CD4-positive, alpha-beta T cell treated with Interleukin-4 for 4 hours (primary cell): ENCODE measurements at regions not wholly inside any gene's neighbourhood (a gene's known extent, or its start where the extent isn't known, plus 50 kb on each side); places are given as distances from the start of the nearest gene placed in this dataset.

ENCODE experiments used
- DNase-seq: peaks from one replicate; pipeline ENCODE4 v3.0.0-alpha.2; 2020

DNA sequence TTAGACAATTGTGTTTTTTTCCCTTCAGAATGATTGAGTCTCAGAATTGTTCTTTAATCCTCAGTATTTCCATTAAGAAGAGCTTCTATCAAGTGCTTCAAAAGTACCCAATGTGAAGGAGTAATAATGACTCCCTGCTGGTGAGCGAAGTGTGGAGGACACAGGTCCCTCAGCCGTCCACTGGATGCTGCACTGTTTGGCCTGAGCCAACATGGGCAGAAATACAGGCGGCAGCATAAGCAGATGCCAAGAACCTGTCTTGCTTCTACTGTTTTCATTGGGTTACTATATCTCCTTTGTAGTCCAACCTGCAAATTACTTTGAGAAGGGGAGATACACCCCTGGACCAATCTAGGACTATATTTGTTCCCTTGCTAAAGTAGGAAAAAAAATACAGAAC, 55.3 kb upstream of the DPH5 start:
- no peak for DNase-seq

DNA sequence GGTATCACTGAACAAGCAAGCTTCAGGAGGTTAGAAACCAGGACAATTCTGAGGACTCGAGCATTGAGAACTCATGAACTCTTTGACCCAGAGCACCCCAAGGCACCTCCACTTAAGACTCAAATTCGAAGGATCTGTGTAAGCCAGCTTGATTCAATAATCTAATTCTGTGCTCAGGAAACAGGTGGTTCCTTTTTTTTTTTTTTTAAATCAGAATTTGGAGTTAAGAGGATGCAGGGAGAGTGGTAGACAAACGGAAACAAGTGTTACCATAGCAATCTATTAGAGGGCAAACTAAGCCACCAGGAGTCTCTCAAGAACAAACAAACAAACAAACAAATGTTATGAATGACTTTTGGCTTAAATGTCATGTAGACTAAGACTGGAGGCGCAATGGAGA, 53.8 kb upstream of the DPH5 start:
- no peak for DNase-seq

DNA sequence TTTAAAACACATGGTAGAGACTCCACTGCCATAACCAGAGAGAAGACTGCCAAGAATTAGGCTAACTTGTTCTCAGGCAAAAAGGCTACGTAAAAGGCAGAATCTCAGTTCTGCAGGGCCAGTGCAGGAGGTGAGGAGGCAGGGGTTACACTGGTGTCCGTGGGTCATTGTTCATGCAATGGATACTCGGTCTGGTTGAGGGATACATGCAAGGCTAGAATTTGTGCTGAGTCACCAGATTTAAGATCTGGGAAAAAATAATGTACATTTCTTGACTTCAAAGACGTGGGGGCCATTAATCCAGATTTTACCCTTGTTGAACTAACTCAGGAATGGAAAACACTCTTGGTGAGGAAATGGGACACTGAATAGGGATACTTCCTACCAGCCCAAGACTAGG, 52.3 kb upstream of the DPH5 start:
- DNase-seq: no peak

DNA sequence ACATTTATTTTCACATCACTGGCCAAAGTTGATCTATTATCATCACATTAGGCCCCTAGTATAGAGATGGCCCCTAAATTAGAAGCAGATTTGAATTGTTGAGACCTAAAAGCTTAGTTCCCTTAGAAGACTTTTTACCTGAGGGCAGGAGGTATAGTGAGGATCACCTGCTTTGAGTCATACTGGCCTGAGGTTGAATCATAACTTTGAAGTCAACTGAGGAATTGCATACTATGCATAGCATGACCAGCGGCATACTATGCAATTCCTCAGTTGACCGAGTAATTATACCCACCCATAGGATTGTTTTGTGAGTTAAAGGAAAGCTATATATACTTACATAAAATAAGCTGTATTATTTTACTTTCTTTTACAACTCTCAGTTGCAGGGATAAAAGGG, 50.3 kb upstream of the DPH5 start:
- no peak for DNase-seq
